Tibial nerve (tissue), 4 donors: ENCODE measurements at regions not wholly inside any gene's neighbourhood (a gene's known extent, or its start where the extent isn't known, plus 50 kb on each side); places are given as distances from the start of the nearest gene placed in this dataset.

Source experiments
- CTCF ChIP-seq, 5 experiments: fragments of 200-600 bp in 3 of 5; fragments of 450-650 bp in 2 of 5; sonication (generic) in 3 of 5; IDR thresholded peaks; one replicate each; pipeline ENCODE4 v1.5.1; 2016 to 2019; ENCODE audit warnings: antibody characterized with exemption in 5 of 5, mild to moderate bottlenecking in 3 of 5, moderate library complexity in 2 of 5
- EP300 ChIP-seq, 2 donors: sonication (generic); formaldehyde crosslinking; IDR thresholded peaks; one replicate each; pipeline ENCODE4 v1.6.1; 2017; ENCODE audit warnings: antibody characterized with exemption in 2 of 2, mild to moderate bottlenecking in 1 of 2

- TF ChIP-seq CTCF (IDR thresholded peaks at IDR 0.05) (no peak), EP300 (IDR thresholded peaks at IDR 0.05) (no peak)
Observed at GRCh38 chr18:78160961-78161656, 818.5 kb upstream of the SALL3 start.
